VCaP (cell line): ENCODE measurements at regions not wholly inside any gene's neighbourhood (a gene's known extent, or its start where the extent isn't known, plus 50 kb on each side); places are given as distances from the start of the nearest gene placed in this dataset.

Experiments used
- H3K27ac ChIP-seq: fragments of 450-650 bp; 2 replicates; pipeline ENCODE4 v1.5.1; 2017
- CTCF ChIP-seq: fragments of 450-650 bp; conservative IDR thresholded peaks from 2 replicates; pipeline ENCODE4 v1.5.1; 2017; ENCODE audit warnings: mild to moderate bottlenecking, moderate library complexity

- TF ChIP-seq CTCF: no peak
- H3K27ac ChIP-seq: no peak overlapping the region
These were observed 161.8 kb upstream of the CSF3R start for GRCh38 chr1:36644556-36644955.

GRCh38 chr1:36643371-36644270 lies 160.9 kb upstream of the CSF3R start:
- H3K27ac ChIP-seq: no peak overlapping the region
- TF ChIP-seq CTCF: no peak

GRCh38 chr1:36642802-36643201 lies 160.1 kb upstream of the CSF3R start:
- H3K27ac ChIP-seq: peak overlapping the region; percentile 59
- no peak for TF ChIP-seq CTCF

GRCh38 chr1:36641776-36642175 lies 159.1 kb upstream of the CSF3R start:
- TF ChIP-seq CTCF: no peak

GRCh38 chr1:36639461-36639860 lies 156.7 kb upstream of the CSF3R start:
- H3K27ac ChIP-seq: no peak overlapping the region
- no peak for TF ChIP-seq CTCF

More at GRCh38 chr1:36641776-36642175, 159.1 kb upstream of the CSF3R start:
- peak overlapping the region; percentile 59 for H3K27ac ChIP-seq

- TF ChIP-seq CTCF: no peak
- no peak overlapping the region for H3K27ac ChIP-seq
These were observed 155.6 kb upstream of the CSF3R start for GRCh38 chr1:36638268-36638667.

GRCh38 chr1:36636206-36636605 lies 153.5 kb upstream of the CSF3R start:
- no peak for TF ChIP-seq CTCF
- no peak overlapping the region for H3K27ac ChIP-seq
